ENCODE measurements at regions not wholly inside any gene's neighbourhood (a gene's known extent, or its start where the extent isn't known, plus 50 kb on each side); places are given as distances from the start of the nearest gene placed in this dataset.

GRCh38 chr6:6885521-6886170, 222.1 kb upstream of the RREB1 start:
- Histone ChIP-seq H3K4me1 (peaks cover 4% of the 10 kb centered on the region), H3K27ac (no peak overlapping the region), H3K9ac (no peak overlapping the region), H3K36me3 (no peaks in the 10 kb centered on the region), H3K27me3 (no peaks in the 10 kb centered on the region), H3K4me2 (no peak overlapping the region), H4K20me1 (ENCODE audit: low read depth) (no peaks in the 10 kb centered on the region), H3K79me2 (ENCODE audit: low read depth) (no peaks in the 10 kb centered on the region), H3K4me3 (no peak overlapping the region), H3K9me3 (ENCODE audit: low read depth) (no peaks in the 10 kb centered on the region), H2AFZ (replicated peaks) (no peak overlapping the region), H3F3A (ENCODE audit: low read depth) (no peaks in the 10 kb centered on the region)
- Mint-ChIP-seq H3K4me1 (peaks cover 3% of the 10 kb centered on the region), H3K36me3 (no peaks in the 10 kb centered on the region), H3K9me3 (no peaks in the 10 kb centered on the region), H3K27ac (no peak overlapping the region), H3K27me3 (ENCODE audit: insufficient read depth, low read depth) (peaks cover 2% of the 10 kb centered on the region), H3K4me3 (no peak overlapping the region)
- no peak for DNase-seq (ENCODE audit: low spot score)
- TF ChIP-seq CTCF (IDR thresholded peaks at IDR 0.05) (no peak), EZH2phosphoT487 (IDR thresholded peaks at IDR 0.05) (no peak), EZH2 (IDR thresholded peaks at IDR 0.05) (no peak)

GRCh38 chr6:6886171-6886885, 221.4 kb upstream of the RREB1 start:
- Histone ChIP-seq H3K27ac (no peak overlapping the region), H3K4me3 (no peak overlapping the region), H3K27me3 (no peaks in the 10 kb centered on the region), H3K4me2 (no peak overlapping the region), H2AFZ (replicated peaks) (no peak overlapping the region), H3F3A (ENCODE audit: low read depth) (no peaks in the 10 kb centered on the region), H3K4me1 (peaks cover 7% of the 10 kb centered on the region), H3K9me3 (ENCODE audit: low read depth) (no peaks in the 10 kb centered on the region), H3K9ac (no peak overlapping the region), H3K79me2 (ENCODE audit: low read depth) (no peaks in the 10 kb centered on the region), H3K36me3 (no peaks in the 10 kb centered on the region), H4K20me1 (ENCODE audit: low read depth) (no peaks in the 10 kb centered on the region)
- H3K9me3 Mint-ChIP-seq: no peaks in the 10 kb centered on the region
- no peaks in the 10 kb centered on the region for H3K36me3 Mint-ChIP-seq
- no peaks in the 10 kb centered on the region for H3K27me3 Mint-ChIP-seq (ENCODE audit: insufficient read depth, low read depth)
- H3K27ac Mint-ChIP-seq: no peak overlapping the region
- TF ChIP-seq CTCF (IDR thresholded peaks at IDR 0.05) (no peak), EZH2 (IDR thresholded peaks at IDR 0.05) (no peak), EZH2phosphoT487 (IDR thresholded peaks at IDR 0.05) (no peak)
- H3K4me3 Mint-ChIP-seq: no peak overlapping the region
- peaks cover 3% of the 10 kb centered on the region for H3K4me1 Mint-ChIP-seq
- no peak for DNase-seq (ENCODE audit: low spot score)

GRCh38 chr6:6886886-6887285, 220.9 kb upstream of the RREB1 start:
- Histone ChIP-seq H3K9me3 (ENCODE audit: low read depth) (no peaks in the 10 kb centered on the region), H2AFZ (replicated peaks) (no peak overlapping the region), H3K4me3 (no peak overlapping the region), H3K4me1 (peaks cover 7% of the 10 kb centered on the region), H3K9ac (no peak overlapping the region), H3K4me2 (no peak overlapping the region), H3F3A (ENCODE audit: low read depth) (no peaks in the 10 kb centered on the region), H4K20me1 (ENCODE audit: low read depth) (no peaks in the 10 kb centered on the region), H3K27me3 (no peaks in the 10 kb centered on the region), H3K27ac (no peak overlapping the region), H3K79me2 (ENCODE audit: low read depth) (no peaks in the 10 kb centered on the region), H3K36me3 (no peaks in the 10 kb centered on the region)
- Mint-ChIP-seq H3K27me3 (ENCODE audit: insufficient read depth, low read depth) (no peaks in the 10 kb centered on the region), H3K9me3 (no peaks in the 10 kb centered on the region), H3K4me1 (peaks cover 3% of the 10 kb centered on the region), H3K4me3 (no peak overlapping the region), H3K36me3 (no peaks in the 10 kb centered on the region), H3K27ac (no peak overlapping the region)
- DNase-seq (ENCODE audit: low spot score): no peak
- TF ChIP-seq CTCF (IDR thresholded peaks at IDR 0.05): no peak
- TF ChIP-seq EZH2phosphoT487 (IDR thresholded peaks at IDR 0.05): no peak
- TF ChIP-seq EZH2 (IDR thresholded peaks at IDR 0.05): no peak

Measured in neural progenitor cell (in vitro differentiated cells).